ENCODE measurements at regions not wholly inside any gene's neighbourhood (a gene's known extent, or its start where the extent isn't known, plus 50 kb on each side); places are given as distances from the start of the nearest gene placed in this dataset.

- Histone ChIP-seq H2AFZ (ENCODE audit: control insufficient read depth, low read depth, low read length) (no peak overlapping the region), H3K9ac (ENCODE audit: control insufficient read depth, insufficient read depth, low read length) (no peak overlapping the region), H3K36me3 (ENCODE audit: control insufficient read depth in 2 of 2, insufficient read depth in 2 of 2, low read length in 1 of 2) (no peaks in the 10 kb centered on the region), H3K27me3 (replicated peaks in 1 of 2; ENCODE audit: control insufficient read depth in 2 of 2, insufficient read depth in 2 of 2, low read length in 1 of 2) (no peaks in the 10 kb centered on the region), H3K79me2 (ENCODE audit: control insufficient read depth, insufficient read depth, low read length) (no peaks in the 10 kb centered on the region), H3K4me2 (ENCODE audit: control insufficient read depth, insufficient read depth) (no peak overlapping the region), H3K4me1 (ENCODE audit: control insufficient read depth, insufficient read depth, low read length) (no peaks in the 10 kb centered on the region), H4K20me1 (ENCODE audit: control insufficient read depth, insufficient read depth) (no peaks in the 10 kb centered on the region), H3K9me3 (replicated peaks; ENCODE audit: control insufficient read depth, insufficient read depth, low read length) (no peaks in the 10 kb centered on the region; the same call in 2 of the 3 replicates), H3K4me3 (no peak overlapping the region), H3K27ac (ENCODE audit: control insufficient read depth, insufficient read depth) (no peak overlapping the region)
- DNase-seq (ENCODE audit: low read depth, low spot score): no peak
- no peak for FAIRE-seq
- no TSS peak for BruUV-seq (replicated peaks)
- no peak for TF ChIP-seq MXI1 (IDR thresholded peaks at IDR 0.05; ENCODE audit: low read depth, low read length)
- TF ChIP-seq MEF2A (IDR thresholded peaks at IDR 0.05; ENCODE audit: insufficient read depth, low read depth, low read length): no peak
- RAD21 ChIA-PET (ENCODE audit: unreplicated experiment): no interaction called here
- in situ Hi-C loops (cut with MboI): no loop called here
- intact Hi-C loops (cut with micrococcal nuclease; ENCODE audit: unreplicated experiment): no loop called here
- no peak for ATAC-seq
- POLR2A ChIA-PET: no interaction called here
- WGBS (ENCODE audit: insufficient coverage, insufficient replicate concordance, low lambda C conversion rate, missing lambda C conversion rate): 9% methylated on average over 2 of the region's 2 CpGs
- SMC1A ChIA-PET (ENCODE audit: uncharacterized antibody, unreplicated experiment): no interaction called here
- CTCF ChIA-PET: no interaction called here
These were observed 247.1 kb upstream of the CDIN1 start for GRCh38 chr15:36332301-36332700.

- Histone ChIP-seq H4K20me1 (ENCODE audit: control insufficient read depth, insufficient read depth) (no peaks in the 10 kb centered on the region), H2AFZ (ENCODE audit: control insufficient read depth, low read depth, low read length) (no peak overlapping the region), H3K27me3 (replicated peaks in 1 of 2; ENCODE audit: control insufficient read depth in 2 of 2, insufficient read depth in 2 of 2, low read length in 1 of 2) (no peaks in the 10 kb centered on the region), H3K4me1 (ENCODE audit: control insufficient read depth, insufficient read depth, low read length) (no peaks in the 10 kb centered on the region), H3K36me3 (ENCODE audit: control insufficient read depth in 2 of 2, insufficient read depth in 2 of 2, low read length in 1 of 2) (no peaks in the 10 kb centered on the region), H3K9ac (ENCODE audit: control insufficient read depth, insufficient read depth, low read length) (no peak overlapping the region), H3K9me3 (replicated peaks; ENCODE audit: control insufficient read depth, insufficient read depth, low read length) (no peaks in the 10 kb centered on the region; the same call in 2 of the 3 replicates), H3K79me2 (ENCODE audit: control insufficient read depth, insufficient read depth, low read length) (no peaks in the 10 kb centered on the region), H3K4me2 (ENCODE audit: control insufficient read depth, insufficient read depth) (no peak overlapping the region), H3K4me3 (no peak overlapping the region), H3K27ac (ENCODE audit: control insufficient read depth, insufficient read depth) (no peak overlapping the region)
- no TSS peak for BruUV-seq (replicated peaks)
- ChIA-PET CTCF (no interaction called here), SMC1A (ENCODE audit: uncharacterized antibody, unreplicated experiment) (interaction anchor here (0.6 kb wide), 1 partner anchor 36 kb away, joined by 3 read pairs; no protein-coding TSS in a partner anchor), RAD21 (ENCODE audit: unreplicated experiment) (no interaction called here), POLR2A (no interaction called here)
- no peak for FAIRE-seq
- no peak for ATAC-seq
- intact Hi-C loops (cut with micrococcal nuclease; ENCODE audit: unreplicated experiment): no loop called here
- DNase-seq (ENCODE audit: low read depth, low spot score): no peak
- TF ChIP-seq RELB (IDR thresholded peaks at IDR 0.05; ENCODE audit: low read depth) (no peak), ETV6 (conservative IDR thresholded peaks at IDR 0.05 in 1 of 2, IDR thresholded peaks at IDR 0.05 in 1 of 2; ENCODE audit: borderline replicate concordance in 1 of 2, low read depth in 1 of 2) (no peak), MEF2A (IDR thresholded peaks at IDR 0.05; ENCODE audit: insufficient read depth, low read depth, low read length) (no peak), ZSCAN29 (IDR thresholded peaks at IDR 0.05) (no peak), PAX5 (IDR thresholded peaks at IDR 0.05; ENCODE audit: borderline replicate concordance, low read depth, low read length) (no peak), CREM (IDR thresholded peaks at IDR 0.05; ENCODE audit: low read depth) (no peak), CBX5 (IDR thresholded peaks at IDR 0.05; ENCODE audit: low read depth) (no peak)
- WGBS (ENCODE audit: insufficient coverage, insufficient replicate concordance, low lambda C conversion rate, missing lambda C conversion rate): 76% methylated on average over 2 of the region's 2 CpGs
- in situ Hi-C loops (cut with MboI): no loop called here
These were observed 246.5 kb upstream of the CDIN1 start for GRCh38 chr15:36332896-36333295.

Measured in GM12878 (cell line).